T47D (cell line): ENCODE measurements at regions not wholly inside any gene's neighbourhood (a gene's known extent, or its start where the extent isn't known, plus 50 kb on each side); places are given as distances from the start of the nearest gene placed in this dataset.
A peak's percentile ranks its signal among the peaks of the same experiment; 100 is the strongest.

Experiments used
- DNase-seq, 2 experiments: peaks; one replicate each; pipeline versions ENCODE4 v3.0.0 to v3.0.0-alpha.2; 2011 to 2012; ENCODE audit warnings: low read depth in 1 of 2, low spot score in 1 of 2
- JUND ChIP-seq: IDR thresholded peaks from 2 replicates; pipeline ENCODE4 v1.6.1; 2012; ENCODE audit warnings: low read depth
- in situ Hi-C: cut with HindIII; loops from 2 replicates; pipeline ENCODE4 v1.10.0; 2016; ENCODE audit warnings: low sequenced_read_pairs, low pct_unique_long_range_greater_than_20kb

DNA sequence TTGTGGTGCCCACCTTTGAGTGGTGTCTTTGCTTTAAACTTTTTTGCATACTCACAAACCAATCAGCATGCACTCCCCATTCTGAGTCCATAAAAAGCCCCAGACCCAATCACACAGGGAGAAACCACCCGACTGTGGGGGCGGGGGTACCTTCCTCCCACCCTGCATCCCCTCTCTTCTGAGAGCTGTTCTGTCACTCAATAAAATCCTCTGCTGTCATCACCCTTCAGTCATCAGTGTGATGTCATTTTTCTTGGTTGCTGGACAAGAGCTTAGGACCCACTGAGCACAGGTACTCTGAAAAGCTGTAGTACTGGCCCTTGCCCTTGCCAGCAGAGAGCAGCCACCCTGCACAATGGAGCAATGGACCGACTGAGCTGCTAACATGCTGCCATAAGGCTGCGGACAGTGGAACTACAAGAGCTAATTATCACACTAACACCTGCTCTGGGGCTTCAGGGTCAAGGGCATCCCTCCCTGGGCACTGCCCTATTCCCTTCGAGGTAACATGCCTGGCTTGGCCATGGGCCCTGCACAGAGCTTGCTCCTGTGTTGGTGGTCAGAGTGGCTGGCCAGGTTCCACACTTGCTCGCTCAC is 62.9 kb upstream of the PGRMC2 start:
- no peak for TF ChIP-seq JUND
- DNase-seq: no peak
- in situ Hi-C loops: no loop called here

GRCh38 chr4:128349921-128350320 is 62.3 kb upstream of the PGRMC2 start:
- in situ Hi-C loops: no loop called here
- TF ChIP-seq JUND: no peak
- no peak for DNase-seq

DNA sequence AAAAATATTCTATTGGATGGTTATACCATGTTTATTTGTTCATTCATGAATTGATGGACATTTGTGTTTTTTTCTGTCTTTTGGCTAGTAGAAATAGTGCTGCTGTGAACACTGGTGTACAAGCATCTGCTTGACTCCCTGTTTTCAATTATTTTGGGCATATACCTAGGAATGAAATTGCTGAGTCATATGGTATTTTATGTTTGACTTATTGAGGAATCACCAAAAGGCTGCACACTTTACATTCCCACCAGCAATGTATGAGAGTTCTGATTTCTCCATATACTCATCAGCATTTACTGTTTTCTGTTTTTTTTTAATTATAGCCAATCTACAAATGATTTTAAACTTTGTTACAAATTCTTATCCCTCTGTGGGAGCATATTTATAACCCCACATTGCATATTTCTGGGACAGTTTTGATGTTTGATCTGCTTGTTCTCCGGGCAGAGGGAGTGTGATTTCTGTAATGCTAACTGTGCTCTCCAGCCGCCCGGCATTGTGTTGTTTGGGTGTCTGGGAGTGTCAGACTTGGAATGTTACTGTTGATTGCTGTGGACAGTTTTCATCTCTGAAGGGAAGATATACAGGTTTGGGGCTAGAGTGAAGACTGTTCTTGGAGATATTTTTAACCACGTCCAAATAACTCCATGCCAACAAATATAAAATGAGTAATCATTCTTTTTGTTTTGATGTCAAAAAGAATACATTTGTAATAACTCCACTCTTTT is 60.5 kb upstream of the PGRMC2 start:
- no peak for TF ChIP-seq JUND
- DNase-seq: no peak
- in situ Hi-C loops: no loop called here

- in situ Hi-C loops: no loop called here
- DNase-seq: no peak
- TF ChIP-seq JUND: no peak
Measured at GRCh38 chr4:128347175-128347868, 59.7 kb upstream of the PGRMC2 start.

- DNase-seq: no peak
- in situ Hi-C loops: no loop called here
- TF ChIP-seq JUND: no peak
Measured at GRCh38 chr4:128346054-128346716, 58.6 kb upstream of the PGRMC2 start.

GRCh38 chr4:128345650-128346049 is 58.0 kb upstream of the PGRMC2 start:
- no peak for DNase-seq
- in situ Hi-C loops: no loop called here
- no peak for TF ChIP-seq JUND

GRCh38 chr4:128342762-128343161 is 55.1 kb upstream of the PGRMC2 start:
- in situ Hi-C loops: no loop called here
- no peak for DNase-seq
- TF ChIP-seq JUND: no peak

GRCh38 chr4:128341634-128342033 is 54.0 kb upstream of the PGRMC2 start:
- in situ Hi-C loops: no loop called here
- no peak for TF ChIP-seq JUND
- peak in 1 of 2 experiments; percentile 10 for DNase-seq

DNA sequence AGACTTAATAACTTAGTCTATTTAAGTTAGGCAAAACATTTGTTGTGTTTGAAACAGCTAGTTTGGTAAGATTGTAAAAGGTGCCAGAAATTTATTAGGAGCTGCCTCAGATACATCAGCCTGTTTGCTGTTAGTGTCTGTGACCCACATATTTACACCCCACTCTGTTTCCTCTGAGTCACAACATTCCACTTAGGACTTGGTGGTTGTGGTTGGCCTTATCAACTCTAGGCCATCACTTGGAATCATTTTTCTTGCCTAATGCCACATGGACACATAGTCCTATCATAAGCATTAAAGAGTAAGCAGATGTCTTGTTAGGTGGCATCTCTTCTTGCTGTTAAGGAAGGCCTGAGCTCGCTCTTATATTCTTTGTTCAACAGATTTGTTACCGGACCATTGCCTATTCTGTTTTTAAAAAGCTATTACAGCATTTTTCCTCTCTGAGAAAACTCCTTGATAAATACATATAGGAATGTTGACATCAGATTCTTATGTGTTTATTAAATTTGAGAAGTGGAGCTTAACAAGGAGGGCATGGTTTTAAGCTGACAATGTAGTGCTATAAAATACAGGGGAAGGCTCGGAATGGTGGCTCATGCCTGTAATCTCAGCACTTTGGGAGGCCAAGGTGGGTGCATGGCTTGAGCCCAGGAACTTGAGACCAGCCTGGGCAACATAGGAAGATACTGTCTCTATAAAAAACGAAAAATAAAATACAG is 51.2 kb upstream of the PGRMC2 start:
- TF ChIP-seq JUND: no peak
- DNase-seq: no peak
- in situ Hi-C loops: no loop called here

- in situ Hi-C loops: no loop called here
- no peak for TF ChIP-seq JUND
- DNase-seq: no peak
Measured at GRCh38 chr4:128337863-128338262, 50.2 kb upstream of the PGRMC2 start.
